ENCODE measurements at regions not wholly inside any gene's neighbourhood (a gene's known extent, or its start where the extent isn't known, plus 50 kb on each side); places are given as distances from the start of the nearest gene placed in this dataset.

DNA sequence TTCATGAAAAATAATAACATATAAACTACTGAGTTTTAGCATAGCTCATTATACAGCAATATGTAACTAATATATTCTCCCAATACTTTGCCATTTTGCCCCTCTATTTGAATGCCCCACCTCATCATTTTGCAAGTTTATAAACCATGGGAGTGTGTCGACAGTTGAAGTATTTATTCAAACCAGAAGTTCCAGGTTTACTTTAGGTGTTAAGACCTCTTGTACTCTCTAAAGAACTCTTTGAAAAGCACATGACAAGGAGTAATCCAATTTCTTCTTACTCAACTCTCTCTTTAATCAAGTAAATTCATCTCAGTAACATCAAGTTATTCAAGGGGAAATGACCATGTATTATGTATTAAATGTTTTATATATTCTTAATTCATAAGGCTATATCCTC lies 240.7 kb downstream of the COX18 start:
- H3K27ac ChIP-seq: no peak overlapping the region
- no peak for DNase-seq (ENCODE audit: low spot score)
- TF ChIP-seq, protein P1, sequence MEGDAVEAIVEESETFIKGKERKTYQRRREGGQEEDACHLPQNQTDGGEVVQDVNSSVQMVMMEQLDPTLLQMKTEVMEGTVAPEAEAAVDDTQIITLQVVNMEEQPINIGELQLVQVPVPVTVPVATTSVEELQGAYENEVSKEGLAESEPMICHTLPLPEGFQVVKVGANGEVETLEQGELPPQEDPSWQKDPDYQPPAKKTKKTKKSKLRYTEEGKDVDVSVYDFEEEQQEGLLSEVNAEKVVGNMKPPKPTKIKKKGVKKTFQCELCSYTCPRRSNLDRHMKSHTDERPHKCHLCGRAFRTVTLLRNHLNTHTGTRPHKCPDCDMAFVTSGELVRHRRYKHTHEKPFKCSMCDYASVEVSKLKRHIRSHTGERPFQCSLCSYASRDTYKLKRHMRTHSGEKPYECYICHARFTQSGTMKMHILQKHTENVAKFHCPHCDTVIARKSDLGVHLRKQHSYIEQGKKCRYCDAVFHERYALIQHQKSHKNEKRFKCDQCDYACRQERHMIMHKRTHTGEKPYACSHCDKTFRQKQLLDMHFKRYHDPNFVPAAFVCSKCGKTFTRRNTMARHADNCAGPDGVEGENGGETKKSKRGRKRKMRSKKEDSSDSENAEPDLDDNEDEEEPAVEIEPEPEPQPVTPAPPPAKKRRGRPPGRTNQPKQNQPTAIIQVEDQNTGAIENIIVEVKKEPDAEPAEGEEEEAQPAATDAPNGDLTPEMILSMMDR (IDR thresholded peaks at IDR 0.05): no peak
- no peak overlapping the region for H3K4me3 ChIP-seq

DNA sequence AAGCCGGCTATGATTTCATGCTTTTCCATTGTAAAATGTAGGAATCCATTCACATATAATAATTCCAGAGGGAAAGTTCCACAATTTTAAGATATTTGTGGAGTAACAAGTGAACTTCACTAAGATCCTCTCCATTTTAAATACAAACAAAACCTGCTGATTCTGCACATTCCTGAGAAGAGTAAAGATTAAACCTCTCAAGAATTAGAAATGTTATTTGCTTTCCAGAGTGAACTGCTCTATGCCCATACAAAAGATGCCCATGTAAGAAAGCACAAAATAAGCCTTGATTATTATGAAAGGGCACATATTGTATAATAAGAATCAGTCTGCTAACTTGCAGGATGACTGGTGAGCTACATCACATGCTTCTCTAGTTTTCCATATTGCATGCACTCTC lies 241.5 kb downstream of the COX18 start:
- no peak overlapping the region for H3K4me3 ChIP-seq
- no peak for DNase-seq (ENCODE audit: low spot score)
- TF ChIP-seq, protein P1 (IDR thresholded peaks at IDR 0.05): no peak
- no peak overlapping the region for H3K27ac ChIP-seq

DNA sequence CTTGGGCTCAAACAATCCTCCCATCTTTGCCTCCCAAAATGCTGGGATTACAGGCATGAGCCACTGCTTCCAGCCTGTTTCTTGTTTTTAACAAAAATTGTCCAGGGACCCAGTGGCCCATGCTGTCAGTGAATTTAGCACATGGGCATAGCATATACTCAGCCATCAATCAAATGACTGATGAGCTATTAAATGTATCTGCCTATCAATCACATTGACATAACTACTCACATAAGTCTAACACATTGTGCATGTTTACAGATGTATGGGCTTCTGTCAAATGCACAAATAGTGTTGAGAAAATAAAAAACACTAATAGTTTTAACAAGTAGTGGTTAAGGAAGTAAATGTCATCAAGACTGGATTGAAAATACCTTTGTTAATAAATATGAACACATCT lies 249.4 kb downstream of the COX18 start:
- TF ChIP-seq, protein P1 (IDR thresholded peaks at IDR 0.05): no peak
- Histone ChIP-seq H3K27ac (no peak overlapping the region), H3K4me3 (no peak overlapping the region)
- no peak for DNase-seq (ENCODE audit: low spot score)

DNA sequence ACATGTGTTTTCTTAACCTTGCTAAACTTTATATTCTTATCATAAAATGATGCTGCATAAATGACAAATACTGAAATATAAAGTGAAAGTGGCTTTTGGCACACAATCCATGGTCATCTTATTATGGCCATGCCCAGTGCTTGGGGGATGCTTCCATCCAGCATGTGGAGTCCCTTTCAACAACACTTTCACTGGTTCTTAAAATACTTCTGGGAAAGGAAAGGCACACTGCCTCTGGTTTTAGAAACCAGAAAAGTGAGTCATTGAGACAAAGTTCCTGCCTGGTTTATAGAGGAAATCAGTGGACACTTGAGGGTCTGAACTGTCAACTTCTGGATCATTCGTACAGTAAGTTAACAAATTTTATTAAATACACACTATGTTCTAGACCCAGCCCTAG lies 248.0 kb upstream of the ADAMTS3 start:
- H3K27ac ChIP-seq: peak overlapping the region in 1 of 2 donors; percentile 10
- DNase-seq (ENCODE audit: low spot score): no peak
- no peak overlapping the region for H3K4me3 ChIP-seq
- TF ChIP-seq, protein P1 (IDR thresholded peaks at IDR 0.05): no peak

DNA sequence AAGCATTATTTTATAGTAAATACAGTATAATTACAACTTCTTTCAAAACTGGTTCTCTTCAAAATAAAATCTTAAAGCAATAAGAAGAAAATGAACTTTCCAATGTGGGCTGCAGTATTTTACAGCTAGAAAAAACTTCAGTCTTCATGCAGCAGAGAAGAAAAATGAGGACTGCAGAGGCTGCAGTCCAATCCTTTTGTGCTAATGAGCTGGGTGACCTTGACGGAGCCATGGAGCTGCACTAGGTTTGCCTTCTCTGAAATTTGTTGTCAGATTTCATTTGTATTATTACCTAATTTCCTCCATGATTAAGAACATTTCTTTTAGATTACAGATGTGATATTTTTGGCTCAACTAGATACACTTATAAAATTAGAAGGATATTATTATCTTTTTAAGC lies 245.2 kb upstream of the ADAMTS3 start:
- DNase-seq (ENCODE audit: low spot score): no peak
- H3K4me3 ChIP-seq: no peak overlapping the region
- TF ChIP-seq, protein P1 (IDR thresholded peaks at IDR 0.05): no peak
- no peak overlapping the region for H3K27ac ChIP-seq

DNA sequence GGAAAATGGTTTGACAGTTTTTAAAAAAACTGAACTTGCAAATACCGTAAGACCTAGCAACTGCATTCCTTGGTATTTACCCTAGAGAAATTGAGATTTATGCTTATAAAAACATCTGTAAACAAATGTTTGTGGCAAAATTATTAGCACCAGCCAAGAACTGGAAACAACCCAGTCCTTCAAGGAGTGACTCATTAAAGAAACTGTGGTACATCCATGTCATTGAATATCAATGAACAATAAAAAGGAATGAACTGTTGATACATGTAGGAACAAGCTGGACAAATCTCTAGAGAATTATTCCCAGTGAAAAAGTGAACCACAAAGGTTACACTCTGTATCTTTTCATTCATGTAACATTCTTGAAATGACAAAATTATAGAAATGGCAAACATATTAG lies 240.2 kb upstream of the ADAMTS3 start:
- no peak for DNase-seq (ENCODE audit: low spot score)
- Histone ChIP-seq H3K27ac (no peak overlapping the region), H3K4me3 (no peak overlapping the region)
- TF ChIP-seq, protein P1 (IDR thresholded peaks at IDR 0.05): no peak

DNA sequence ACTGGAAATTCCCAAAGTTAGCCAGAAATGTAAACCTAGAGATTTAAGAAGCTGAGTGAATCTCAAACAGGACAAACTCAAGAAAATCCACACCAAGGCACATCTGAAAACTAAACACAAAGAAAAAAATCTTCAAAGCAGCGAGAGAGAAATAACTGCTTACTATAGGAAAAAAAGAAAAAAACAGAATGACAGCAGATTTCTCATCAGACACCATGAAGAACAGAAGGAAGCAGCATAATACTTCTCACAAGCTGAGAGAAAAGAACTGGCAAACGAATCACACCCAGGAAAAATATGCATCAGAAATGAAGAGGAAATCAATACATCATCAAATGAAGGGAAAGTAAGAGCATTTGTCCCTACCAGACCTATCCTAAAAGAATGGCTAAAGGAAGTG lies 236.3 kb upstream of the ADAMTS3 start:
- DNase-seq (ENCODE audit: low spot score): no peak
- Histone ChIP-seq H3K27ac (no peak overlapping the region), H3K4me3 (no peak overlapping the region)
- TF ChIP-seq, protein P1 (IDR thresholded peaks at IDR 0.05): no peak

Measured in coronary artery (tissue), 2 donors.